ENCODE measurements at regions not wholly inside any gene's neighbourhood (a gene's known extent, or its start where the extent isn't known, plus 50 kb on each side); places are given as distances from the start of the nearest gene placed in this dataset.

DNA sequence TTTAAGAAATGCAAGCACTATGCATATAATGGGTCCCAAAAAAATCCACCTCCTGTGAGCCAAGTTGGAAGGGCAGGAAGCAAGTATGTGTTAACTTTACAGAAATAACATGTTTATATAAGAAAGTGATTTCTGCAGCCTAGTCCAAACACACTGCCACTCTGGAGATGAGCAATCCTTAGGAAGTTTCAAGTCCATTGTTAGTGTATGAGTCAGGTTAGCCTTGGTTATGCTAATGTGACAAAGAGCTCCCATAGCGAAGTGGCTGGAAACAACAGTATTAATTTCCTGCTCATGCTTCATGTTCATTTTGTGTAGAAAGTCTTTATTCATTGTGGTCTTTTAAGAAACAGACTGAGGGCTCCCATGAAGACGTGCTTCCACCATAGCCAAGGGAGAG is 121.4 kb downstream of the TBXT start:
- no peak for DNase-seq

DNA sequence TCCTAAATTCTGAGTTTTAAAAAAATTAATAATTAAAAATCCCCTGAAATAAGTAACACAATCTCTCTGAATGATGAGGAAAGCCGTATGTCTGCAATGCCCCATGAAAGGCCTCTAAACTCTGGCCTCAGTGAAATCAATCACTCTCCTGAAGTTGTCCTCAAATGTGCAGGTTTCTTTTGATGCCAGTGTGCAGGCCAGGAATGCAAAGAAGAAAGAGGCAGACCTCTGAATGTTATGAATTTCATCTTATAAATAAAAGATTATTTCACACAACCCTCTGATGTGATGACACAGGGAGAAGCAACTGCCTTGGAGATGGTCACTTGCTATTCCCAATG is 121.8 kb downstream of the TBXT start:
- DNase-seq, result no peak

DNA sequence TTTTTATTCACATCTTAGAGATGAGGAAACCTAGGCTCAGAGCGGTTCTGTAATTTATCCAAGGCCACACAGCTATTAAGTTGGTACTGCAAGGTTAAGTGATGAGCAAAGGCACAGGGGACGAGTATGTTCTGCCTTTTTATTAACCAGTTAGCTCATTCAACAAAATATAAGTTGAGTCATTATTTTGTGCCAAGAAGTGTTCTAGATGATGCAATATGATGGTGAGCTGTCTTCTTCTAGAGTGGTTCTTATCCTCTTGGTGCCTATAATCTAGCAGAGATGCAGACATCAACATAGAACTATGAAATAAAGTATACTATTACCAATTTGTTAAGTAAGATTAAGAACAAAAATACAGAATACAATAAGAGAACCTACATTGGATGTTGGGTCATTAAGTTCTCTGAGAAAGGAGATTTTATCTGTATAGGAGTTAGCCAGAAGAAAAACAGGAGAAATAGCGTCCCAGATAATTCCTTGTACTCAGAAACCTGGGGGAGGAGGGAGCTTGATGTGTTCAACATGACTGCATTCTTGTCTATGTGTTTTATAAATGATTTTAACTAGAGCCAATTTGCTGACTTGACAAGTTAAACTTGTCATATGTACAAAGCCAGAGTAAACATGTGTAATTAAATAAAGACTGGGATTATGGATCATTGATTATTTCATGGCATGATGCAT is 122.3 kb downstream of the TBXT start:
- no peak for DNase-seq

DNA sequence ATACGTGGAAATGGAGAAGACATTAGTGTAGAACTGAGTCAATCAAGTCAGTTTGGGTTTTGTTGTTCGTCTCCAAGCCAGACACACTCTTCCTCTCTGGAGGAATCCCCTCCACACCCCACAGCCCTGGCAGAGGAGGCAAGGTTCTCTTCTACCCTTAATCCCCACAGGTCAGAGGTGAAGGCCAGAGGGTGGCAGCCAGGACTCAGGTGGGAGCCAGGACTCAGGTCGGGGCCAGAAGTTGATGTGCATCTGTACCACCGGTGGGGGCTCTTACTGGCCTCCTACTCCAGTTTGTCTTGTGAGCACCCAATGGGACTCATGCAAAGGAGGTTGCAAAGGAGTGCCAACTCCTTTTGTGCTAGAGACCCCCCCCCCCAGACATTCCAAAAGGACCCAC is 126.4 kb downstream of the TBXT start:
- DNase-seq, result no peak

DNA sequence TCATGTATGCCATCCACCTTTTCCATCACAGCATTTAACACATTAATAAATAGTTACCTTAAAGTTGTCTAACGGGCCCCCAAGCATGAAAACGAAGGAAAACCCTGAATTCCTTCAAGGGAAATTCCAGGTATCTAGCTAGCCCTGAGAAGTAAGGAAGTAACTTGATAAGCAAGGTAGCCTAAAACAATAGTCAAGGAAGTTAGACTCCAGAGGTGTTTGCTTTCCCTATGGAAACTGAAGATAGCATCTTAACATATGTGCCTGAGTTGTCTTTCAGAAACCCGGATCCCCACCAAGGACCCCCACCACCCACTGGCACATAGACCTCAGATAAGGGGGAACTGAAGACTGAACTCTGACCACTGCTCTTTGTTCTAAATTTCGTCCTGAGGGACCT is 127.4 kb downstream of the TBXT start:
- no peak for DNase-seq

DNA sequence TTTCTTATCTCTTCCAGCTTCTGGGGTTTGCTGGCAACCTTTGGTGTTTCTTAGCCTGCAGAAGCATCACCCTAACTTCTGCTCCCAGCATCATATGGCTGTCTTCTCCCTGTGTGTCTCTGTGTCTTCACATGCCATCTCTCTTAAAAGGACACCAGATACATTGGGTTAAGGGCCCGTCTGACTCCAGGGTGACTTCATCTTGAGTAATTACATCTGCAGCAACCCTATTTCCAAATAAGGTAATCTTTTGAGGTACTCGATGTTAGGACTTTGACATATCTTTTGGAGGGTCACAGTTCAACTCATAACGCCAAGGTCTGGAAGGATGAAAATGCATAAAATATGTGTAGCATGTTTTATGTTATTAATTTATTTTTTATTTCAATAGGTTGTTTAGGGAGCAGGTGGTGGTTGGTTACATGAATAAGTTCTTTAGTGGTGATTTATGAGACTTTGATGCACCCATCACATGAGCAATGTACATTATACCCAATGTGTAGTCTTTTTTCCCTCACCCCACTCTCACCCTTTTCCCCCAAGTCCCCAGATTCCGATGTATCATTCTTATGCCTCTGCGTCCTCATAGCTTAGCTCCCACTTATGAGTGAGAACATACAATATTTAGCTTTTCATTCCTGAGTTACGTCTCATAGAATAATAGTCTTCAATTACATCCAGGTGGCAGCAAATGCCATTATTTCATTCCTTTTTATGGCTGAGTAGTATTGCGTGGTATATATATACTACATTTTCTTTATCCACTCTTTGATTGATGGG is 131.1 kb downstream of the TBXT start:
- DNase-seq, result no peak

DNA sequence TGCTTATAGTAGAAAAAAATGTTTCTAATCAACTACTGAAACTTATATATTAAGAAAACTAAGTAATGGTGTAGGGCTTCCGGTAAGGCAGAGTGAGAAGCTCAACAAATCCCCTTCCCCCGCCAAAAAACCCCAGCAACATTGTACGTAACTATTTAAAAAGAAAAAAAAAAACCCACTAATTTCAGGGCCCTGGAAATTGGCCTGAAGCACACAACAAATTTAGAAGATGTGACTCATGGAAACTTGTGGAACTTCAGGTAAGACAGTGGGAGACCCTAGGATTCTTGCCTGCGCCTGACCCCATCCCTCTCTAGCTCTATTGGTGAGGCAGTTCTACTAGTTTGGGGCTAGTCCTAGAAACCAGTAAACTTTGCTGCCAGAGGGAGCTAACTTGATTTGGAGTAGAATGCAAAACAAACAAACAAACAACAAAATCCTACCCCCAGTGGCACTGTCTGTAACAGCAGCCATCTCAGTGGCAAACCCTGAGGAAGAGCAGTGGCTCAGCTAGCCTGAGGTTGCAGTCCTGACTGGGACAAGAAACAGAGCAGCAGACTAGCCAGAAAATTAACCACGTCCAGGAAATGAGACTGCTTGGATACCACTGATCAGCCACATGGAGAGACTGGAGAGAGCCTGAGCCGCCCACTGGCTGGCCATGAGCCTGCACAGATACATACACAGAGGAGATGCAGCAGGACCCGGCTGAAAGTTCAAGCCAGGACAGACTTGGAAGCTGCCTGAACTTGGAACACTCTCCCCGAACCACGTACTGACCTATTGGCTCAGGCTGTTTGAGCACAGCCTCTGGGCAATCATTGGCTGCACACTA is 135.1 kb downstream of the TBXT start:
- no peak for DNase-seq

DNA sequence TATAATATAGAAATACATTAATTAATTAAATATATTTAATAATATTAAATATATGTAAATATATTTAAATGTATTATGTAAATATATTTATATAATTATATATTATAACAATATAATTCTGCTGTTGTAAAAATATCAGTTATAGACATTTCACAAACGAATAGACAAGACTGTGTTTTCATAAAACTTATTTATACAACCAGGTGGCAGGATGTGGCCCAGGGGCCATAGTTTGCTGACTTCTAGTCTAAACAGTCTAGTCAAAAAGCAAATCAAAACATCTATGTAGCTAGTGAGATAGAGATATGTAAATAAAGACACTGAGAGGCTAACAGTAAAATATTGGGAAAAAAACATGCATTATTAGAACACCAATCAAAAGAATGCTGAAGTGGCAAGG is 136.4 kb downstream of the TBXT start:
- no peak for DNase-seq

DNA sequence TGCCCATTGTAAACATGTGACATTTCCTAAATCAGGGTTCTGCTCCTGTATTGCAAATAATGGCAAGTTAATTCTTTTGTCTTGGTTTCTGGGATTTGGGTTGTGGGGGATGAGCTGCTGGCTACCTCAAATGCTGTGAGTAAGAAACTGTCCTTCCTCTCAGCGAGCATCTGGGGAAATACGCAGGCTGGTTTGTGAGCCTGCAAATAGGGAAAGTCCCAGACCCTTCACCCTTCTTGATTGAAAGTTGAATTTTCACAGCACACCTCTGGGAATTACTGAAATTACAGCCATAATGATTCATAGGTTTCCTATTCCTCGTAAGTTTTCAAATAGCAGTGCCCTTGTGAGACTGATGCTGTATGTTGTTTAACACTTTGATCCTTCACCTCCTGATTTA is 138.1 kb downstream of the TBXT start:
- DNase-seq, result no peak

DNA sequence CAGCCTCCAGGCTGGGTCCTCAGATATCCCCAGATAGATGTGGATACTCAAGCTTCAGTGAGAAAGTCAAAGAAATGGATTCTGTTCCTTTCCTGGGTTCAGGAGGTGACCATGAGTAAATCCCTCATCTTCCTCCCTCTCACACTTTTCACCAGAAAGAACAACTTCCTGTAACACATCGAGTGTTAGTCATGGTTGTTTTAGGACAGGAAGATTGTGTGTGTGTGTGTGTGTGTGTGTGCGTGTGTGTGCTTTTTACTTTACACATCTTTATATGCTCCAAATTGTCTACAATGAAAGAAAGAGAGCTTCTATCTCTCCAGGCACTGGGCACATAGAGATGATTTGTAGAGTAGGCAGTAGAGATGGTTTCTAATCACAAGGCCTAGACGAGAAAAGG is 139.9 kb downstream of the TBXT start:
- no peak for DNase-seq

DNA sequence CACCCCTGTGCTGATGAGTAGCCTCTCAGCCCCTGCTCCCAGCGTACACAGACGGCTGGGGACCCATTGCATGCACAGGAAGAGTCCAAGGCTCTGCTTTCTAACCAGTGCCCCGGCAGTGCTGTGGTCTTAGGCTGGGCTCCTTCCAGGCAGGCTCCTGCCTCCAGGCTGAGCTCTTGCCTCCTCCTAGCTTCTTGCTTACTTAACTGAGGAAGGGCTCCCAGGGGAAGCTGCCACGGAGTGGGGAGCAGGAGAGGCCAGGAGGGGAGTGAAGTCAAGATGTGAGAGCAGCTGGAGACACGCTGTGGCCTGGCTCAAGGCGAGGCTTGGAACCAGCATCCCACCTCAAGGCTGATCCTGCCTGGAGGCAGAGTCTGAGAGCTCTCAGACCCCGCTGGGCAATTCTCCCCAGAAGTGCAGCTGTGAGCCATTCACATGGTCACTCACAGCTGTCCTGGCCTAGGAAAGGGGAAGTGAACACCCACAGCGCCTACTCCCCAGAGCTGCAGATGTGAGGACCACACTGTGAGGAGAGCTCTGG is 141.0 kb downstream of the TBXT start:
- DNase-seq, result no peak

DNA sequence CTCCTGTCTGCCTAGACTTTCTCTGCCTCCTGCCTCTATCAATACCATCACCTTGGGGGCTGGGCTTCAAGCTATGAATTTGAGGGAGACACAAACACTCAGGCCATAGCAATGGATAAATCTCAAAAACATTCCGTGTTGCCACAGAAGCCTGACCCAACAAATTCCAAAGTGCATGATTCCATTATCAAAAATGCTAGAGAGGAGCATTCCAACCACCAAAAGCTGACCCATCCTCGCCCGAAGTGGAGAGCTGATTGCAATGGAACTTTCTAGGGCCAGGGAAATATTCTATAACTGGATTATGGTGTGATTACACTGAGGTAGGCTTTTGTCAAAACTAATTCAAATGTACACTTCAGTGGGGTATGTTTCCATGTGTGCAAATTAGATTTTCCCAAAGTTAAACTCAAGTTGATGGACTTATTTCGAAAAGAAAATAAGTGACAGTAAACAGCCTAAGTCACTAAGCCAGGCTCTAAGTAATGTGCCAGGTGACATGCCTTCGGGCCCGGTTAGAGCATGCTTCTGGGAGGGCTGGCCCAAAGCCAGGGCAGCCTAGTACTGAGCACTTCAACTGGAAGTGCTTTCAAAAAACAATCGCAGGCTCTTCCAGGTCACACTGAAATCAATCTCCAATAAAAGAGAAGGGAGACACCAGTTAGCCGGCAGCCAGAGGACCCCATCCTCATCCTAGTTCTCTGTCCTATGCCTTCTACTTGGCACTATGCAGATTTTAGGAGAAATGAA is 142.3 kb downstream of the TBXT start:
- no peak for DNase-seq

DNA sequence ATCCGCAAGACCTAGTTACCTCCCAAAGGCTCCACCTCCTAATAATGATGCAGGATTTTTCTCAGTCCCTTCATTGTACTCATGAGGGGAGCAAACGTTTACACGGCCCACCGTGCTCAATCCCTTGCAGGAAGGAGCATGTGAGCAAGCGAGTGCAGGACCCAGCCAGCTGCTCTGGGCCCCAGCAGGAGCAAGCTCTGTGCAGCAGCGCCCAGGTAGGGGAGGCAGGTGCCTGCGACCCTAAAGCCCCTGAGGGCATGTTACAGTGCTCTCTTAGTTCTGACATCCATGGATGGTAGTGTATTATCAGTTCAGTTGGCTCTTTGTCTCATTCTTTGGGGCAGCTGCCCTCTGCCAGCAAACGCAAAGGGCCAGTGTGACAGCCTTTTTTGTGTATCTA is 143.4 kb downstream of the TBXT start:
- DNase-seq, result no peak

DNA sequence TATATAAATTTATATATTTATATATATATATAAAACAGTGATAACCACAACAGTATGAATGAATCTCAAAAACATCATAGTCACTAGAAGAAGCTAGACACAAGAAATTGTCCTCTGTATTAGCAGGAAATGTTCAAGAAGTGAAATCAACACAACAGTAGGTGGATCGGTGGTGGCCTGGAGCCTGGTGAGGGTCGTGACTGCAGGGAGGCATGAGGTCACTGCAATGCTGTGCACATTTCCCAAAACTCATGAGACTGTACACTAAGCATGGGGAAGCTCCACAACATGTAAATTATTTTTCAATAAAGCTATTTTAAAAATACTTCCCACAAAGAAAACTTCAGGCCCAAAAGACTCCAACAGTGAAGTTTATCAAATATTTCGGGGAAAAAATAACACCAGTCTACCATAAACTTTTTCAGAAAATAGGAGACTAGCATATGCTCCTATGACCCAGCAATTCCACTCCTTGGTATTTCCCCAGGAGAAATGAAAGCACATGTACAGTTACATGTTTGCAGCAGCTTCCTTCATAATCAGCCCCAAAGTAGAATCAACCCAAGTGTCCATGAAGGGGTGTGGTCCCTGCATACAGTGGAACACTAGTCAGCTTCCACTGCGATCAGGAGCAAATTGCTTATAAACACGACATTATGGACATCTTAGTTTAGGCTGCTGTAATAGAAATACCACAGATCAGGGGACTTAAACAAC is 144.2 kb downstream of the TBXT start:
- DNase-seq, result no peak

DNA sequence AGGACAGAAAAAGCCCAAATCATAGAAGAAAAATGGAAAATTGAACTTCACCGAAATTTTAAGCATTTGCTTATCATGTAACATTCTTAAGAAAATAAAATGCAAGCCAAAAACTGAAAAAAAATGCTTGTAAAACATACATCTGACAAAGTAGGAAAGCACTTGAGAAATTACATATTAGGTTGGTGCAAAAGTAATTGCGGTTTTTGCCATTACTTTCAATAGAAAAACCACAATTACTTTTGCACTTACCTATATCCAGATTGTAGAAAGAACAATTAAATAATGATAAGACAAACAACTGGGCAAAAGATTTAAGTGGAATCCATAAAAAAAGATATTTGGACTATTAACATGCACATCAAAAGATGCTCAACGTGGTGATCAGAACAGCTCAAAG is 146.2 kb downstream of the TBXT start:
- DNase-seq, result no peak

DNA sequence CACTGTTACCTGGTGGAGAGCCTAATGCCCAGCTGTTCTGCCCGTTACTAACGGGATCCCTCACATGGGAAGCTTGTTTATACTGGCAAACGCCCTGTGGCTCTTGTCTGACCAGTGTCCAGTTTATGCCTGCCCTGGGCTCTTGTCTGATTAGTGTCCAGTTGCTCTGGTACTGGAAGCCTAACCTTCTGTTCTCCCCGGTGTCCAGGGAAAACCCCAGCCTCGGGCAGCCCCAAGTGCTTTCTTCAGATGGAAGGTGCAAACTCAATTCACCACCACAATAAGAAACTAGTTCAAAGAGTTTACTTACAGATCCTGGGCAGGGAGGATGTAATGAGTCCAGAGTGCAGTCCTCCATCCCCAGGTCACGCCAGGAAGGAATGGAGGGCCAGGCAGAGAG is 148.4 kb downstream of the TBXT start:
- DNase-seq, result no peak

DNA sequence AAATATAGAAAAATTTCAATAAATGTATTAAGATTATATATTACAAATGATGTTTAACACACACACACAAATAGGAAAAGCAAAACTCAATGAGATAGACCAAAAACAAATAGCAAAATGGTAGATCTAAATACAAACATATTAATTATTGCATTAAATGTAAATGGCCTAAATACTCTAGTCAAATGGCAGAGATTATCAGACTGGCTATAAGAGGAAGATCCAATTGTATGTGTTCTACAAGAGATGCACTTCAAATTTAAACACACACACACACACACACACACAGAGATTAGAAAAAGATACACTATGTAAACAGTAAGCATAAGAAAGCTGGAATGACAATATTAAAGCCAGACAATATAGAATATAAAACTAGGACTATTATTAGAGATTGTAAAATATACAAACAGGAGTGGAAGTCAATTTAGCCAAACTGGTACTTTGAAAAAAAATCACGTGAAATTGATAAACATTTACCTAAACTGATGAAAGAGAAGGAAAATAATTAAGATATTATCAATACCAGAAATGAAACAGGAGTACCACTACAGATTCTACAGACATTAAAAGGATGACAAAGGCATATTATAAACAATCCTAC is 150.5 kb downstream of the TBXT start:
- no peak for DNase-seq

DNA sequence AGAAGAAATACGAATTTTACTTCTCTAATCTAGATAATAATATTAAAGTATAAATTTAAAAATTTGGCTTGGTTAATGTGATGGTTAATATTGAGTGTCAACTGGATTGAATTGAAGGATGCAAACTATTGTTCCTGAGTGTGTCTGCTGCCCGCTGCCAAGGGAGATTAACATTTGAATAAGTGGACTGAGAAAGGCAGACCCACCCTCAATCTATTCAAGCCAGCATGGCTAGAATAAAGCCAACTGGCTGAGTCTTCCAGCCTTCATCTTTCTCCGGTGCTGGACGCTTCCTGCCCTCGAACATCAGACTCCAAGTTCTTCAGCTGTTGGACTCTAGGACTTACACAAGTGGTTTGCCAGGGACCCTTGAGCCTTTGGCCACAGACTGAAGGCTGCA is 152.7 kb downstream of the TBXT start:
- DNase-seq, result no peak

DNA sequence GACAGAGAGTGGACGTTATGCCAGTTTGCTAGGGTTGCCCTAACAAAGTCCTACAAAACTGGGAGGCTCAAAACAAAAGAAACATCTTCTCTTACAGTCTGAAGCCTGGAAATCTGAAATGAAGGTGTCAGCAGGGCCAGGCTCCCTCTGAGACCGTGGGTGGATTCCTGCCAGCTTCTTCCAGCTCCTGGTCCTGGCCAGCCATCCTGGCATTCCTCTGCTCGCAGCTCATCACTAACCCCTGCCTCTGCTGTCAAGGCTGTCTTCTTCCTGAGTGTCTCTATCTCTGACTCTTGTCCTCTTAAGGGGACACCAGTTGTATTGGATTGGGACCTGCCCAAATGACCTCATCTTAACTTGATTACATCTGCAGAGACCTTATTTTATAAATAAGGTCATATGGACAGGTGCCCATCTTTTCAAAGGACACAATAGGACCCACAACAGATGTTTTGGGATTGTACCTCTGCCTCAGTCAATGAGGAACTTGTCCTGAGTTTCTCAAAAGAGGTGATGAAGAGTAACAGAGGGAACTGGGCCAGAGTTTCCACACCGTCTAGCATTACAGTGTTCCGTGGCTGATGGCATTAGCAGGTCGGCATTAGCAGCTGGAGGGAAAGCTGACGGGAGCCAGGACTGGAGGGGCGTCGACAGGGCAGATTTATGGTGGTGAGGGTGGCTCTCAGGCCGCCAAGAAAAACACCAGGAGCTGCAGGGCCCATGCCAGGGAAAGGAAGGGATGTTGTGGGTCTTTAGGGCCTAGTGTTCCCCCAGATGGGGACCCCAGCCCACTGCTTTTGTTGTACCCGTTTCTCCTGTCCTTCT is 157.3 kb downstream of the TBXT start:
- no peak for DNase-seq

DNA sequence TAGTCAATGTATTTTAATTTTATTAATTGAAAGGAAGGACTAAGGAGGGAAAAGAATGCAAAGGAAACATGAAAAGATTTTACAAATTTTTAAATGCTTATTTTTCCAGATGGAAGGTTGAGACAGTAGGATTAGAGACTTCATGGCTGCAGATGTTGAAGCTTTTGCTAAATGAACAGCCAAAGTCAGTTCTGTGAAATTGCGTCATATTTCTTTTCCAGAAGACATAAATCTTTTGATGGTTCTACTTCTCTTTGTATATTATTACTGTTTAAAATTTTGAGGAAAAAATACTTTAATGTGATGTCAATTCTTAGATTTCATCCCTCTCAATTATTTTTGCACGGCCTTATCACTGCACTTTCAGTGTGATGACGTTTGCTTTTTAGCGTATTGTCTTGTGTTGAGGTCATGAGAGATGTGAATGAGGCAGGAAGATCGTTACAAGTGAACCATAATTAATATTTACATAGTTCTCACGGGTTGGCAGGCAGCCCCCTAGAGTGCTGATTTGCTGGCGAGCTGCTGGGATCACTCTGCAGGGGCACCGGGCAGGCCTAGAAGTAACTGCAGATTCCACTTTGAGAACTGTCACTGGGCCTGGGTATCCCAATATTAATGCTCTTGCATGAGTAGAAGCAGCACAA is 158.1 kb downstream of the TBXT start:
- no peak for DNase-seq
